ENCODE measurements at regions not wholly inside any gene's neighbourhood (a gene's known extent, or its start where the extent isn't known, plus 50 kb on each side); places are given as distances from the start of the nearest gene placed in this dataset.

GRCh38 chr11:134468796-134469195 is 56.8 kb upstream of the B3GAT1 start:
- H3K36me3 Mint-ChIP-seq = no peaks in the 10 kb centered on the region
- no peak overlapping the region for H3K27ac Mint-ChIP-seq
- H3K27me3 Mint-ChIP-seq = peaks cover 55% of the 10 kb centered on the region
- H3K4me3 Mint-ChIP-seq = no peak overlapping the region
- no peak for ATAC-seq
- no peaks in the 10 kb centered on the region for H3K9me3 Mint-ChIP-seq
- no peaks in the 10 kb centered on the region for H3K4me1 Mint-ChIP-seq

- Mint-ChIP-seq H3K36me3 (no peaks in the 10 kb centered on the region), H3K27ac (no peak overlapping the region), H3K9me3 (no peaks in the 10 kb centered on the region), H3K4me3 (no peak overlapping the region), H3K4me1 (no peaks in the 10 kb centered on the region), H3K27me3 (peaks cover 48% of the 10 kb centered on the region)
- ATAC-seq = no peak
These were observed 56.1 kb upstream of the B3GAT1 start for GRCh38 chr11:134468081-134468668.

GRCh38 chr11:134466610-134467567 is 54.8 kb upstream of the B3GAT1 start:
- Mint-ChIP-seq H3K27ac (no peak overlapping the region), H3K27me3 (peaks cover 36% of the 10 kb centered on the region), H3K9me3 (no peaks in the 10 kb centered on the region), H3K36me3 (no peaks in the 10 kb centered on the region), H3K4me1 (no peaks in the 10 kb centered on the region), H3K4me3 (no peak overlapping the region)
- no peak for ATAC-seq

GRCh38 chr11:134466156-134466555 is 54.1 kb upstream of the B3GAT1 start:
- Mint-ChIP-seq H3K9me3 (no peaks in the 10 kb centered on the region), H3K27me3 (peaks cover 33% of the 10 kb centered on the region), H3K36me3 (no peaks in the 10 kb centered on the region), H3K4me1 (no peaks in the 10 kb centered on the region), H3K27ac (no peak overlapping the region), H3K4me3 (no peak overlapping the region)
- no peak for ATAC-seq

- no peak overlapping the region for H3K27ac Mint-ChIP-seq
- no peaks in the 10 kb centered on the region for H3K36me3 Mint-ChIP-seq
- H3K4me1 Mint-ChIP-seq = no peaks in the 10 kb centered on the region
- no peaks in the 10 kb centered on the region for H3K9me3 Mint-ChIP-seq
- no peak for ATAC-seq
- H3K27me3 Mint-ChIP-seq = peaks cover 33% of the 10 kb centered on the region
- H3K4me3 Mint-ChIP-seq = no peak overlapping the region
These were observed 53.1 kb upstream of the B3GAT1 start for GRCh38 chr11:134464981-134465730.

GRCh38 chr11:134464196-134464595 is 52.2 kb upstream of the B3GAT1 start:
- H3K4me3 Mint-ChIP-seq = no peak overlapping the region
- no peaks in the 10 kb centered on the region for H3K4me1 Mint-ChIP-seq
- ATAC-seq = no peak
- no peaks in the 10 kb centered on the region for H3K9me3 Mint-ChIP-seq
- no peak overlapping the region for H3K27ac Mint-ChIP-seq
- H3K36me3 Mint-ChIP-seq = no peaks in the 10 kb centered on the region
- peaks cover 33% of the 10 kb centered on the region for H3K27me3 Mint-ChIP-seq

- H3K27ac Mint-ChIP-seq = no peak overlapping the region
- H3K4me1 Mint-ChIP-seq = no peaks in the 10 kb centered on the region
- ATAC-seq = no peak
- peaks cover 3% of the 10 kb centered on the region for H3K9me3 Mint-ChIP-seq
- no peaks in the 10 kb centered on the region for H3K36me3 Mint-ChIP-seq
- peaks cover 33% of the 10 kb centered on the region for H3K27me3 Mint-ChIP-seq
- H3K4me3 Mint-ChIP-seq = no peak overlapping the region
These were observed 51.7 kb upstream of the B3GAT1 start for GRCh38 chr11:134463716-134464115.

All from stimulated activated memory B cell treated with anti-CD40 and anti-IgM and Interleukin-4, amounts not matched to agents 10 μg/mL and 1 μg/mL and 100 μg/mL, for 72 hours (primary cell).